DMS153 treated with DMSO at 0.1 percent for 48 hours (cell line): ENCODE measurements at regions not wholly inside any gene's neighbourhood (a gene's known extent, or its start where the extent isn't known, plus 50 kb on each side); places are given as distances from the start of the nearest gene placed in this dataset.
"Not testable (repeated sequence)": the region's sequence is repeated elsewhere in the genome, so short reads cannot be mapped to it uniquely, and the experiment has no call there.

ENCODE experiments used
- DNase-seq: peaks from one replicate; lab custom pipeline; 2025; ENCODE audit not compliant: unreplicated experiment; lab: John Stamatoyannopoulos, UW

- no peak for DNase-seq
Measured at GRCh38 chr13:44715287-44716230, 139.4 kb upstream of the TSC22D1 start.

- no peak for DNase-seq
Measured at GRCh38 chr13:44713788-44714469, 137.8 kb upstream of the TSC22D1 start.

- no peak for DNase-seq
Measured at GRCh38 chr13:44711706-44712105, 135.6 kb upstream of the TSC22D1 start.

- no peak for DNase-seq
Measured at GRCh38 chr13:44710576-44710975, 134.4 kb upstream of the TSC22D1 start.

- not testable (repeated sequence) for DNase-seq
Measured at GRCh38 chr13:44704811-44705210, 128.7 kb upstream of the TSC22D1 start.

- DNase-seq = no peak
Measured at GRCh38 chr13:44703371-44703770, 127.2 kb upstream of the TSC22D1 start.

- no peak for DNase-seq
Measured at GRCh38 chr13:44698066-44698465, 121.9 kb upstream of the TSC22D1 start.

GRCh38 chr13:44697058-44697457 is 120.9 kb upstream of the TSC22D1 start:
- no peak for DNase-seq

- no peak for DNase-seq
Measured at GRCh38 chr13:44695520-44695919, 119.4 kb upstream of the TSC22D1 start.

GRCh38 chr13:44694842-44695241 is 118.7 kb upstream of the TSC22D1 start:
- DNase-seq = no peak

- no peak for DNase-seq
Measured at GRCh38 chr13:44694291-44694690, 118.2 kb upstream of the TSC22D1 start.

- DNase-seq = no peak
Measured at GRCh38 chr13:44693156-44693764, 117.1 kb upstream of the TSC22D1 start.

- no peak for DNase-seq
Measured at GRCh38 chr13:44692173-44692713, 116.1 kb upstream of the TSC22D1 start.

GRCh38 chr13:44690376-44690775 is 114.2 kb upstream of the TSC22D1 start:
- no peak for DNase-seq

GRCh38 chr13:44688652-44689051 is 112.5 kb upstream of the TSC22D1 start:
- no peak for DNase-seq

GRCh38 chr13:44686531-44686934 is 110.4 kb upstream of the TSC22D1 start:
- no peak for DNase-seq

GRCh38 chr13:44685641-44686040 is 109.5 kb upstream of the TSC22D1 start:
- no peak for DNase-seq

GRCh38 chr13:44682416-44682815 is 106.3 kb upstream of the TSC22D1 start:
- DNase-seq = not testable (repeated sequence)

- DNase-seq = no peak
Measured at GRCh38 chr13:44680746-44681355, 104.7 kb upstream of the TSC22D1 start.

GRCh38 chr13:44679597-44679996 is 103.5 kb upstream of the TSC22D1 start:
- no peak for DNase-seq

- no peak for DNase-seq
Measured at GRCh38 chr13:44678197-44678596, 102.1 kb upstream of the TSC22D1 start.
